ENCODE measurements at regions not wholly inside any gene's neighbourhood (a gene's known extent, or its start where the extent isn't known, plus 50 kb on each side); places are given as distances from the start of the nearest gene placed in this dataset.

GRCh38 chr3:18019161-18019495 is 276.7 kb upstream of the TBC1D5 start (continued):
- TF ChIP-seq STAT1 (IDR thresholded peaks at IDR 0.05; ENCODE audit: unreplicated experiment) (no peak), JUNB (IDR thresholded peaks at IDR 0.05; ENCODE audit: unreplicated experiment) (no peak), ZNF331 (CRISPR knock-in tag; IDR thresholded peaks at IDR 0.05; ENCODE audit: low read depth) (no peak), CREB1 (CRISPR knock-in tag; IDR thresholded peaks at IDR 0.05; ENCODE audit: low read depth) (no peak), CTCF (conservative IDR thresholded peaks at IDR 0.05; ENCODE audit: low read depth in 2 of 2) (no peak), ZNF114 (CRISPR knock-in tag; IDR thresholded peaks at IDR 0.05) (no peak), NANOG (IDR thresholded peaks at IDR 0.05; ENCODE audit: borderline replicate concordance) (no peak)
- TF ChIP-seq, protein P1, sequence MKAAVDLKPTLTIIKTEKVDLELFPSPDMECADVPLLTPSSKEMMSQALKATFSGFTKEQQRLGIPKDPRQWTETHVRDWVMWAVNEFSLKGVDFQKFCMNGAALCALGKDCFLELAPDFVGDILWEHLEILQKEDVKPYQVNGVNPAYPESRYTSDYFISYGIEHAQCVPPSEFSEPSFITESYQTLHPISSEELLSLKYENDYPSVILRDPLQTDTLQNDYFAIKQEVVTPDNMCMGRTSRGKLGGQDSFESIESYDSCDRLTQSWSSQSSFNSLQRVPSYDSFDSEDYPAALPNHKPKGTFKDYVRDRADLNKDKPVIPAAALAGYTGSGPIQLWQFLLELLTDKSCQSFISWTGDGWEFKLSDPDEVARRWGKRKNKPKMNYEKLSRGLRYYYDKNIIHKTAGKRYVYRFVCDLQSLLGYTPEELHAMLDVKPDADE (IDR thresholded peaks at IDR 0.05) = no peak

DNA sequence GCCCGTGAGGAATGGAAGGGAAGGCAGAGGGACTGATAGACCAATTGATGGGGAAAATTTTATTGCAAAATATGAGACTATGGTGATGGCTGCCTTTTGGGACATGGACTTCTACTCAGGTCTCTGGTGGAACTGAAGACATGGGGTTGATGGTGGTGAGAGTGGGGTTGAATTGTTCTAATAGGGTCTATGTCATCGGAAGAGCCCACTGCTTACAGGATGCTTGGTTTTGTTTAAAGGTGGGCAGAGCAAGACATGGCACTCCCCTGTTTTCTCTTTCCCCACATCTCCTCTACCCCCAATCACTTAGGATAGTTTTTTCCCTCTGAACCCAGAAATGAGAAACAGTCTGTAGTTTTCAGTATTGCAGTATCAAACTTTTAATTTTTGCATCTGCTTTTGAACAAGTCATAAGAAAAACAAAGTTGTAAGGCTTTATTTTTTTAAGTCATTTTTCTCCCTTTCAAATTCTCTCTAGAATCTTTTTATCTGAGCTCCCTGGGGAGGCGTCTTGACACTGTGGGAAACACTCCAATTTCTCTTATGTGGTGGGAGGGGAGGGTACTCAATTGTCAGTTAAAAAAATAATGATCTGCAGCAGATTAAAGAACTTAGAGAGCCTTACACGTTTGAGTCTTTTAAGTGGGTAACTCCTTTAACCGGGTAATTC is 276.2 kb upstream of the TBC1D5 start:
- ATAC-seq = no peak
- H3K4me2 ChIP-seq = no peak overlapping the region
- Mint-ChIP-seq H3K4me1 (peaks cover 5% of the 10 kb centered on the region; the same call in 2 of the 3 replicates), H3K27ac (no peak overlapping the region), H3K4me3 (no peak overlapping the region), H3K9me3 (peaks cover under 1% of the 10 kb centered on the region; the same call in 1 of the 3 replicates), H3K36me3 (ENCODE audit: low read depth) (peaks cover 4% of the 10 kb centered on the region; the same call in 2 of the 3 replicates), H3K27me3 (ENCODE audit: insufficient read depth, low read depth, poor library complexity) (peaks cover 5% of the 10 kb centered on the region)
- DNase-seq (ENCODE audit: low spot score) = no peak
- 0 out of 2 replicates have a peak, but pooled peaks cover 6% of the 10 kb centered on the region for H3K9me2 ChIP-seq (ENCODE audit: insufficient read depth)
- no peaks in the 10 kb centered on the region for H3K27me3 ChIP-seq (ENCODE audit: insufficient read depth)
- no peaks in the 10 kb centered on the region for H3K79me2 ChIP-seq (replicated peaks; ENCODE audit: insufficient read depth)
- no peak overlapping the region for H3K27ac ChIP-seq (ENCODE audit: low read depth)
- no peaks in the 10 kb centered on the region for H3F3A ChIP-seq (replicated peaks; ENCODE audit: low read depth)
- no peak overlapping the region for H2AFZ ChIP-seq
- no peak overlapping the region for H3K4me3 ChIP-seq
- TF ChIP-seq JUNB (IDR thresholded peaks at IDR 0.05; ENCODE audit: unreplicated experiment) (no peak), POLR2AphosphoS5 (IDR thresholded peaks at IDR 0.05; ENCODE audit: low read depth) (no peak)
- H4K20me1 ChIP-seq (replicated peaks; ENCODE audit: insufficient read depth) = no peaks in the 10 kb centered on the region
- H3K36me3 ChIP-seq (ENCODE audit: insufficient read depth) = no peaks in the 10 kb centered on the region
- no peaks in the 10 kb centered on the region for H3K4me1 ChIP-seq (ENCODE audit: insufficient read depth)

GRCh38 chr3:18016366-18016765 is 273.9 kb upstream of the TBC1D5 start:
- Mint-ChIP-seq H3K4me3 (no peak overlapping the region), H3K27me3 (ENCODE audit: insufficient read depth, low read depth, poor library complexity) (peaks cover 5% of the 10 kb centered on the region)
- H3K4me3 ChIP-seq = no peak overlapping the region
- TF ChIP-seq CREB1 (CRISPR knock-in tag; IDR thresholded peaks at IDR 0.05; ENCODE audit: low read depth) (no peak), EZH2phosphoT487 (IDR thresholded peaks at IDR 0.05; ENCODE audit: unreplicated experiment) (no peak), JUNB (IDR thresholded peaks at IDR 0.05; ENCODE audit: unreplicated experiment) (no peak), STAT1 (IDR thresholded peaks at IDR 0.05; ENCODE audit: unreplicated experiment) (no peak), ZNF331 (CRISPR knock-in tag; IDR thresholded peaks at IDR 0.05; ENCODE audit: low read depth) (no peak), POLR2AphosphoS5 (IDR thresholded peaks at IDR 0.05; ENCODE audit: low read depth) (no peak)
- TF ChIP-seq, protein P2, sequence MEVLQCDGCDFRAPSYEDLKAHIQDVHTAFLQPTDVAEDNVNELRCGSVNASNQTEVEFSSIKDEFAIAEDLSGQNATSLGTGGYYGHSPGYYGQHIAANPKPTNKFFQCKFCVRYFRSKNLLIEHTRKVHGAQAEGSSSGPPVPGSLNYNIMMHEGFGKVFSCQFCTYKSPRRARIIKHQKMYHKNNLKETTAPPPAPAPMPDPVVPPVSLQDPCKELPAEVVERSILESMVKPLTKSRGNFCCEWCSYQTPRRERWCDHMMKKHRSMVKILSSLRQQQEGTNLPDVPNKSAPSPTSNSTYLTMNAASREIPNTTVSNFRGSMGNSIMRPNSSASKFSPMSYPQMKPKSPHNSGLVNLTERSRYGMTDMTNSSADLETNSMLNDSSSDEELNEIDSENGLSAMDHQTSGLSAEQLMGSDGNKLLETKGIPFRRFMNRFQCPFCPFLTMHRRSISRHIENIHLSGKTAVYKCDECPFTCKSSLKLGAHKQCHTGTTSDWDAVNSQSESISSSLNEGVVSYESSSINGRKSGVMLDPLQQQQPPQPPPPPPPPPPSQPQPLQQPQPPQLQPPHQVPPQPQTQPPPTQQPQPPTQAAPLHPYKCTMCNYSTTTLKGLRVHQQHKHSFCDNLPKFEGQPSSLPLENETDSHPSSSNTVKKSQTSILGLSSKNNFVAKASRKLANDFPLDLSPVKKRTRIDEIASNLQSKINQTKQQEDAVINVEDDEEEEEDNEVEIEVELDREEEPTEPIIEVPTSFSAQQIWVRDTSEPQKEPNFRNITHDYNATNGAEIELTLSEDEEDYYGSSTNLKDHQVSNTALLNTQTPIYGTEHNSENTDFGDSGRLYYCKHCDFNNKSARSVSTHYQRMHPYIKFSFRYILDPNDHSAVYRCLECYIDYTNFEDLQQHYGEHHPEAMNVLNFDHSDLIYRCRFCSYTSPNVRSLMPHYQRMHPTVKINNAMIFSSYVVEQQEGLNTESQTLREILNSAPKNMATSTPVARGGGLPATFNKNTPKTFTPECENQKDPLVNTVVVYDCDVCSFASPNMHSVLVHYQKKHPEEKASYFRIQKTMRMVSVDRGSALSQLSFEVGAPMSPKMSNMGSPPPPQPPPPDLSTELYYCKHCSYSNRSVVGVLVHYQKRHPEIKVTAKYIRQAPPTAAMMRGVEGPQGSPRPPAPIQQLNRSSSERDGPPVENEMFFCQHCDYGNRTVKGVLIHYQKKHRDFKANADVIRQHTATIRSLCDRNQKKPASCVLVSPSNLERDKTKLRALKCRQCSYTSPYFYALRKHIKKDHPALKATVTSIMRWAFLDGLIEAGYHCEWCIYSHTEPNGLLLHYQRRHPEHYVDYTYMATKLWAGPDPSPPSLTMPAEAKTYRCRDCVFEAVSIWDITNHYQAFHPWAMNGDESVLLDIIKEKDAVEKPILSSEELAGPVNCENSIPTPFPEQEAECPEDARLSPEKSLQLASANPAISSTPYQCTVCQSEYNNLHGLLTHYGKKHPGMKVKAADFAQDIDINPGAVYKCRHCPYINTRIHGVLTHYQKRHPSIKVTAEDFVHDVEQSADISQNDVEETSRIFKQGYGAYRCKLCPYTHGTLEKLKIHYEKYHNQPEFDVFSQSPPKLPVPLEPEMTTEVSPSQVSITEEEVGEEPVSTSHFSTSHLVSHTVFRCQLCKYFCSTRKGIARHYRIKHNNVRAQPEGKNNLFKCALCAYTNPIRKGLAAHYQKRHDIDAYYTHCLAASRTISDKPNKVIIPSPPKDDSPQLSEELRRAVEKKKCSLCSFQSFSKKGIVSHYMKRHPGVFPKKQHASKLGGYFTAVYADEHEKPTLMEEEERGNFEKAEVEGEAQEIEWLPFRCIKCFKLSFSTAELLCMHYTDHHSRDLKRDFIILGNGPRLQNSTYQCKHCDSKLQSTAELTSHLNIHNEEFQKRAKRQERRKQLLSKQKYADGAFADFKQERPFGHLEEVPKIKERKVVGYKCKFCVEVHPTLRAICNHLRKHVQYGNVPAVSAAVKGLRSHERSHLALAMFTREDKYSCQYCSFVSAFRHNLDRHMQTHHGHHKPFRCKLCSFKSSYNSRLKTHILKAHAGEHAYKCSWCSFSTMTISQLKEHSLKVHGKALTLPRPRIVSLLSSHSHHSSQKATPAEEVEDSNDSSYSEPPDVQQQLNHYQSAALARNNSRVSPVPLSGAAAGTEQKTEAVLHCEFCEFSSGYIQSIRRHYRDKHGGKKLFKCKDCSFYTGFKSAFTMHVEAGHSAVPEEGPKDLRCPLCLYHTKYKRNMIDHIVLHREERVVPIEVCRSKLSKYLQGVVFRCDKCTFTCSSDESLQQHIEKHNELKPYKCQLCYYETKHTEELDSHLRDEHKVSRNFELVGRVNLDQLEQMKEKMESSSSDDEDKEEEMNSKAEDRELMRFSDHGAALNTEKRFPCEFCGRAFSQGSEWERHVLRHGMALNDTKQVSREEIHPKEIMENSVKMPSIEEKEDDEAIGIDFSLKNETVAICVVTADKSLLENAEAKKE (CRISPR knock-in tag; IDR thresholded peaks at IDR 0.05) = no peak

More at GRCh38 chr3:18016366-18016765, 273.9 kb upstream of the TBC1D5 start:
- Mint-ChIP-seq H3K9me3 (peaks cover 6% of the 10 kb centered on the region; the same call in 1 of the 3 replicates), H3K27ac (no peak overlapping the region), H3K4me1 (no peaks in the 10 kb centered on the region), H3K36me3 (ENCODE audit: low read depth) (peaks cover 9% of the 10 kb centered on the region; the same call in 2 of the 3 replicates)
- no peak overlapping the region for H3K4me2 ChIP-seq
- no peak overlapping the region for H3K27ac ChIP-seq (ENCODE audit: low read depth)
- H3K9me2 ChIP-seq (ENCODE audit: insufficient read depth) = 0 out of 2 replicates have a peak, but pooled peaks cover 6% of the 10 kb centered on the region
- no peaks in the 10 kb centered on the region for H3K27me3 ChIP-seq (ENCODE audit: insufficient read depth)
- no peak for ATAC-seq
- no peak for DNase-seq (ENCODE audit: low spot score)
- H2AFZ ChIP-seq = no peak overlapping the region
- H3F3A ChIP-seq (replicated peaks; ENCODE audit: low read depth) = no peaks in the 10 kb centered on the region
- no peaks in the 10 kb centered on the region for H3K36me3 ChIP-seq (ENCODE audit: insufficient read depth)
- no peaks in the 10 kb centered on the region for H3K4me1 ChIP-seq (ENCODE audit: insufficient read depth)
- no peaks in the 10 kb centered on the region for H4K20me1 ChIP-seq (replicated peaks; ENCODE audit: insufficient read depth)
- no peaks in the 10 kb centered on the region for H3K79me2 ChIP-seq (replicated peaks; ENCODE audit: insufficient read depth)
